Activated CD4-positive, alpha-beta T cell treated with anti-CD3 and anti-CD28 coated beads for 1 hour (primary cell): ENCODE measurements at regions not wholly inside any gene's neighbourhood (a gene's known extent, or its start where the extent isn't known, plus 50 kb on each side); places are given as distances from the start of the nearest gene placed in this dataset.
"Not testable (repeated sequence)": the region's sequence is repeated elsewhere in the genome, so short reads cannot be mapped to it uniquely, and the experiment has no call there.

Experiments used
- DNase-seq: peaks from one replicate; pipeline ENCODE4 v3.0.0-alpha.2; 2020

DNA sequence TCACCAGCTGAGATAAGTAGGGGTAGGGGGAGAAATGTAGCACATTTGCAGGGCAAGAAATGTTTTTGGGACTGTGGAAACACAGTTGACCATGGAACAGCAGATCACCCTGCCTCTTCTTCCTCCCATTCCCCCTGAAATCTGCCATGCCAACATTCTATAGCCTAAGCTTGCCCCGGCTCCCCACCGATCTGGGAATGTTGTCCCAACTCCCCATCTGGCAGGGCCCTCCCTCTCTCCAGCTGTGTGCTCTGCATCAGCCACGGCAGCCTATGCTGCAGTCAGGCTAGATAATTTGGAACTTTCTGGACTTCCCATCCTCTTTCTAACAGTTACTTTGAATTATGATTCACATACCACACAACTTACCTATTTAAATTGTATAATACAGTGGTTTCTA lies 425.1 kb upstream of the RAB6C start:
- DNase-seq = no peak

DNA sequence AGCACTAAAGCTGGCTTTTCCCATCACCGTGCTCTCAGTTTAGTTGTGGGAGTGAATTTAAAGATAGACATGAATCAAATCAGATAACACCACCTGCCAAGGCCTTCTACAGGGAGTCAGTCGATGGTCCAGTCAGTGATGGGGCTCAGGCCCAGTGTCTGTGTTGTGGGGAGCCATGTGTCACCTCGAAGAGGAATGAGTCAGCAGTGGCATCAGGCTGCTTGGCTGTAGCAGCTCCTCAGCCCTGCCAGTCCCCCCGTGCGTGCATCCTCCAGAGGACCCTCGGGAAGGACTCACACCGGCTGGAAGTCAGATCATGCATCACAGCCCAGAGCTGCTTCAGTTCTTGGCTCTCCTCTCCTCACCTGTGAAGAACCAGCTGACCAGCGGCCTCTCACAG lies 420.4 kb upstream of the RAB6C start:
- no peak for DNase-seq

DNA sequence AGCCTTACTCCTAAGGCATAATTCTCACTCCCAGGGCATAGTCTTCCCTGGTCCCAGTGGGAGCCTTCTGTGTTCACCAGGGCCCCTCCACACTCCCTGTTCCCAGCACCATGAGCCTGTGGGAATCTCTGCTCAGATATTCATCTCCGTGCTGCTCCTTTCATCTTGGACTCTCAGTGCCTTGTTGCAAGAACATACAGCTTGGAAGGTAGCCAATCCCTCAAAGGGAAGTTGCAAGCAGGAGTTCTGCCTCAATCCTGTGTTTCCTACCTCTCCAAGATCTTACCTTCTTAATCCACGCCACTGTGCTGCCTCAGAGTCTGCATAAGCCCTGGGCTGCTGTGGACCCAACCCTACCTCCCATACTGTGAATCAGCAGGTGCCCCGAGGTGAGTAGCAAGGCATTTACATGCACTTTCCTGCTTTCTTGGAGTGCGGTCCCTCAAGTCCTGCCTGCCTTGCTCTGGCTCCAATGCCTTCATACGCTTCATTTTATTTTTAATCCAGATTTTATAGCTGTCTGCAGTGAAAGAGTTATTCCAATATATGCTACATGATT lies 413.8 kb upstream of the RAB6C start:
- DNase-seq = no peak

DNA sequence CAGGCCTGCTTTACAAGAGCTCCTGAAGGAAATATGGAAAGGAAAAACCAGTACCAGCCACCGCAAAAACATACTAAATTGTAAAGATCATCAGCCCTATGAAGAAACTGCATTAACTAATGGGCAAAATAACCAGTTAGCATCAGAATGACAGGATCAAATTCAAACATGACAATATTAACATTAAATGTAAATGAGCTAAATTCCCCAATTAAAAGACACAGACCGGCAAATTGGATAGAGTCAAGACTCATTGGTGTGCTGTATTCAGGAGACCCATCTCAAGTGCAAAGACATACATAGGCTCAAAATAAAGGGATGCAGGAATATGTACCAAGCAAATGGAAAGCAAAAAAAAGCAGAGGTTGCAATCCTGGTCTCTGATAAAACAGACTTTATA lies 408.7 kb upstream of the RAB6C start:
- DNase-seq = not testable (repeated sequence)

DNA sequence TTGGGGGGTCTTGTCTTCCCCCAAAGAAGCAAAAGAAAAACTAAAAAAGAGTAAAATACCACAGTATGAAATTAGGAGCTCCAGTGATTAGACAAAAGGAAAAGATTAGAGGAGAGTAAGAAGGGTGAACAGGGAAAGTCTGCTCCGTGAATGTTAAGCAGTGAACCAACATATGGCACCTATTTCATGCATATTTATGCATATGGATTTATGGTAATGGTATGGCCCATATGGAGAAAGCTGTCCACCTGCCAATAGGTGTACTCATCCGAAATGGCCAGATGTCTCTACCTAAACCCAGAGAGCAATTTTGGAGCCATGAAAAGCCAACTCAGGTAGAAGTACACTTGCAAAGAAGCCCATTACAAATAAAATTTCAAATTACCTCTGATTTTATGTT lies 404.0 kb upstream of the RAB6C start:
- DNase-seq = no peak

DNA sequence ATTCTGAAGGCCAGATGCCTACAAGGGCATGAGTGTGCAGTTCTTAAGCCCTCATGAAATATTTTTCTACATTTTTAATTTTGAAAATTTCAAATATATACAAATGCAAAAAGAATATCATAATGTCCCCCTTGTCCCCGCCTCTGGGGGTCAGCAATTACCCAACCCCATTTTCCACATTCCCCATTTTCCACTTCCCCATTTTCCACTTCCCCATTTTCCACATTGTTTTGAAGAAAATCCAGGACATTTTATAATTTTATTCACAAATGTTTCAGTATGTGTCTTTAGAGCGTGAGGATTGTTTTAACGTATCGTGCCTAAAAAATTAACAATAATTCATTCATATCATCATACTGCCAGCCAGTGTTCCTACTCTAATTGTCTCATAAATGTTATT lies 403.6 kb upstream of the RAB6C start:
- DNase-seq = no peak

DNA sequence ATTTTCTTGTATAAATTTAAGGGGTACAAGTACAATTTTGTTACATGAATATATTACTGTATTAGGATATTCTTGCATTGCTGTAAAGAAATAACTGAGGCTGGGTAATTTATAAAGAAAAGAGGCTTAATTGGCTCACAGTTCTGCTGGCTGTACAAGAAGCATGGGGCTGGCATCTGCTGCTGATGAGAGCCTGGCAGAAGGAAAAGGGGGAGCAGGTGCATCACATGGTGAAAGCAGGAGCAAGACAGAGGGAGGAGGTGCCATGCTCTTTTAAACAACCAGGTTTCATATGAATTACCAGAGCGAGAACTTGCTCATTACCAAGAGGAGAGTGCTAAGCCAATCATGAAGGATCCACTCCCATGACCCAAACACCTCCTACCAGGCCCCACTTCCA lies 399.5 kb upstream of the RAB6C start:
- DNase-seq = no peak

DNA sequence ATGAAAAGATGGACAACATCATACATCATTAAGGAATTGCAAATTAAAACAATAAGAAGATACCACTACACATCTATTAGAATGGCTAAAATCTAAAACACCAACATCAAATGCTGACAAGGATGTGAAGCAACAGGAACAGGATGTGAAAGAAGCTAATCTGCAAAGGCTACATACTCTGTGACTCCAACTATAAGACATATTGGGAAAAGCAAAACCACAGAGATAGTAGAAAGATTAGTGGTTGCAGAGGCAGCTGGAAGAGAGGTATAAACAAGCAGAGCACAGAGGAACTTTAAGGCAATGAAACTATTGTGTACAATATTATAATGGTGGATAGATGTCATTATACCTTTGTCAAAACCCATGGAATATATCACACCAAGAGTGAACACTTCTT lies 393.7 kb upstream of the RAB6C start:
- DNase-seq = no peak

DNA sequence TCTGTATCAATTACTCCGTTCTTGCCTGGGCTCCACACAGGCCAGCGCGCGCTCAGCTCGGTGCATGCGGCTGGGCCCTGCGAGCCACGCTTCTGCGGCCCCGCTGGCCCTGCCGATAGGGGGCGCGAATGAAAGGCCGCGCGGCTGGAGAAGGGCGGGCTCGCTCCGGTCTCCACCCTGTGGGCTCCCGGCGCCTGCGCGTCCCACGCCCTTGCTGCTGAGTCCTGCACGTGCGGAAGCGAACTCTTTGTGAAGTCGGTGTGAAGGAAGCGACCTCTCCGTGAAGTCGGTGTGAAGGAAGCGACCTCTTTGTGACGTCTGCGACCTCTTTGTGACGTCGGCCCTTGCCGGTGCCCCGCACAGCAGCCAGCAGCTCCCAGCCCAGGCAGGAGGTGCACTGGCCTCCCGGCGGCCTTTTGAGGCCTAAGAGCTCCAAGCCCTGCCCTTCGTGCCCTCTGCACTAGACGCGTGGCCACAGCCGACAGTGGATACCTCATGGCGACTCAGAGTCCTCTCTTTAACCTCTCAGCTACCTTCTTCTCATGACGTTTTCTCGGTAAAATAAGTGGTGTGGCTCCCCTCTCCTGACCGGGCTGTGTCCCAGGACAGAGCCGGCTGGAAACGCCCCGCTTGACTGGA lies 391.9 kb upstream of the RAB6C start:
- no peak for DNase-seq

DNA sequence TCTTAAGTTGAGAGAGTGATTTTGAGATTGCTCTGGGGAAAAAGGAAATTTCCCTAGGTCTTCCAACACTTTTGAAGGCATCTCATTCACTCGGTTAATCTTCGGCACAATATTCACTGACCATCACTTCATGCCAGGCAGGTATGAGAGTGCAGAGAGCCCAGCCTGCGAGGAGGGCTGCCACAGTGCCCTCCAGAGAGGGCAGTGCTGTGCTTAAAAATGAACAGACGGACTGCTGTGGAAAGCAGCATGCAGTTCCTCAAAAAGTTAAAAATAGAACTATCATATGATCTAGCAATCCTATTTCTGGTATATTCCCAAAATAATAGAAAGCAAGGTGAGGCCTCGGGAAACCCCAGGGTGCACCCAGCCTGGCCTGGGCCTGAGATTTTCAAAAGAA lies 374.9 kb upstream of the RAB6C start:
- no peak for DNase-seq

DNA sequence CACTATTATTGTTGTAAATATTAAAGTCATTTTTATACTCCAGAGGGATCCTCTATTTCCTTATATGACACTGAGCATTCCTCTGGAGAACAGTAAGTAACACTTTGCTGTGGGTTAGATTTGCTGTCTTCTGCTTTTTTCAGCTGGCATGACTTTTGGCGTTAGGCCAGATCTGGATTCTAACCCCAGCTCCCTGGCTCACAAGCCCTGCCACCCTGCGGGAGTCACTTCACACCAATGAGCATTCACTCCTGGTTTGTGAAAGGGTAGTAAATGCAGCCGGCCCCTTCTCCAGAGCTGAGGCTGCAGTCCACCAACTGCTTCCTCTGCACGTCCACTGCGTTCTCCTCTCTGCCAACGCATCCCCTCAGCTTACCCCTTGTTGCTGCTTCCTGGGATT lies 373.8 kb upstream of the RAB6C start:
- no peak for DNase-seq

DNA sequence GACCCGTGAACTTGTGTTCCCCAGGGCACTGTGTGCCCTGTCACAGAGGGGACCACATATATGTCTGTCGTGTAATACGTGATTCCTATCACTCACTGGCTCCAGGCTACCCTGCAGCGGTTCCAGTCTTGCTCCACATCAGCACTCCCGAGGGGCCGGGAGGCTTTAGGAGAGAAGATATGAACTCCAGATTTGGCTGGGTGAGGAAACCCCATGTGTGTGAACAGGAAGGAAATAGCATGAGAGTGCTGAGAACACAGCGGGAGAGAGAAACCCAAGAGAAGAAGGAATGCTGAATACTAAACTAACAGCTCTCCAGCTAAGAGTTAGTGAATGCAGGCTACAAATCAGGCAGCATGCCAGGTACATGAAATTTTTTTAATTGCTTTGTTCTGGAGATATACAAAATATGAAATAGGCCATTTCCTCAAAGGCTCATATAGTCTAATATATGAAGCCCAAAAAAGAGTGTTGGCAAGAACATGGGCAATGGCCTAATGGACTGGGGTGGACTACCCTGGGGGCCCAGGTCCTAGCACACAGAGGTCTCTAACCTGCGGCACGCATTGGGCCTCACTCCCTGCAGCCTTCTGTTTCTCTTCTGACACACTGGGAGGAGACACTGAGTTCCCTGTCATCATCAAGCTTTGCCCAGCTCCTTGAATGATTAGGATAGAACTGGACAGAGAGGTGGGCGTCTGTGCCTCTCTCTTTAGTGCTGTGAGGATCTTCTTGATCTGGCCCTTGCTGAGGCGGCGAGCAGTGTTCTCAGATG lies 372.8 kb upstream of the RAB6C start:
- DNase-seq = no peak

DNA sequence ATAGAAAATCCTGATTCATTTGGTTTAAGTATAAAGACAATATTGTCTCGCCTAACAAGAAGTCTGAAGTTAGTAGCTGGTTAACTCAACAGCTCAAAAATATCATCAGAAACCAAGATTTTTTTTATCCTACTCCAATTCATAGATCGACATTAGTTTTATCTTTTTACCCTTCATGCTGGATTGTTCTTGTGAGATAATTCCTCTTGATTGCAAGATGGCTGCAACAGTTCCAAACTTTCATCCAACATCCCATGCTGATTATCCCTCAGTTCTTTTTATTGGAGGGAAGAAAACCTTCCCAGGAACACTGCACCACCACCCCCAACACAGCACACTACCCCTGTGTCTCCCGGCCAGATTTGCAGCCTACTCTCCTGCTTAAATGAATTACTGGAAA lies 370.2 kb upstream of the RAB6C start:
- DNase-seq = no peak

DNA sequence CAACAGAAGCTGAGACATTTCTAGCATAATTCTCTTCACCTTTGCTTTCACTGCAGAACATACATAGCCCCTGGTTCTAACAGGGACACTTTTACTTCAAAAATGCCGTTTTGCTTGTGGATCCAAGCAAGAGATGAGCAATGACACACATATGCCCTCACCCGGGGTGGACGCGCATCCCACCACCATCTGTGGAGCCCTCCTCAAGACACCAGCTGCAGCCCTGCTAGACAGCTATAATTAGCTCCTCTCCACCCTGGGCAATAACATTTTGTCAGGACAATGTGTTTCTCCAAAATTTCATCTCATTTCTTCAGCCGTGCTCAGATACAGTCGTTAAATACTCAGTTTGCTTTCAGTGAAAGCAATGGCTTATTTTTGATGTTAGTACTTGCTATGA lies 368.7 kb upstream of the RAB6C start:
- no peak for DNase-seq

DNA sequence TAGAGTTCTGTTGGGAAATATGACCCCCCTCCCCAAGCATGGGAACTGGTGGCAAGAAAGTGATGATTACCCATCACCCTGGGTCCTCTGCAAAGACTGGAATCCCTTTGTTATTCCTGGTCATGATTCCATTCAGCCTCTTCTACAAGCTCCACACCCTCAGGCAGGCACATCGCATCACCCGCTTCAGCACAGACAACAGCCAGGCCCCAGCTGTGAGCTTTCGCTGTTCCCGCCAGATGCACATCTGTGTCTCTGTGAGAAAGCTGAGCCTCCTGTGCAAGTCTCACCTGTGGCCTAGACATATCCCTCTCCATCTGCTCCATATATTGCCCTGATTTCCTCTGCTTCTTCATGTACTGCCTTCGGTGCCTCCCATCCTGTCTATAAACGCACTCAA lies 368.0 kb upstream of the RAB6C start:
- DNase-seq = no peak

DNA sequence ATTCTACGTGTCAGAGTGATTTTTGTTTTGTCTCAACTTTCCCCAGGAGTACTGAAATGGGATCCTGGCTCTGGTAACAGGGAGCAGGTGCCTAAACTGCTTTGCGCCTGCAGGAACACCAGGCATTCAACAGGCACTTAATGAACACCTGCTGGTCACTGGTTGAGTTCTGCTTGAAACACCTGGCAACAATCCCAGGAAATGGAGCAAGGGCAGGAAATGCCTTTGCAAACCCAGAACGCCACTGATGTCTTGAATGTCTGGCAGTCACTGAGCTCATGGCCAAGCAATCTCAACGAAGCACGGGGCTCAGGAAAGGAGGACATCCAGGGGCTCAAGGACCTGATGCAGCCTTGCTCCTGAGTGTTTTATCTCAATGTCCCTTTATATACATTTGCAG lies 360.0 kb upstream of the RAB6C start:
- DNase-seq = no peak

DNA sequence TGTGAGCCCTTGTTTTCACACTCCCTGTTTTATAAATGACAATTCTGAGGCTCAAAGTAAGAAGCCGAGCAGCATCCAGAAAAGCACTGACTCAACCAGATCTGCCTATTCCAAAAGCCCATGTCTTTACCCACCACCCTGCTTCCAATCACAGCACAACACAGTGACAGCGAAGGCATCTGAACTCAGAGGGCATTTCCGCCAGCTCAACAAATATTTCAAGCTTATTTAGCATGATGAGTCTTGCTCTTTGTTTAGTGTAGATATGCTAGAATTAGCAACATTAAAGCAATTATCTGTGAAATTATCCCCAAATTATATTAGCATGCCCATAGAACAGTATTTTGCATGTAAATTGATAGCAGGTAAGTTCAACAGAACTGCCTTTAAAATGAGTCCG lies 359.1 kb upstream of the RAB6C start:
- no peak for DNase-seq

DNA sequence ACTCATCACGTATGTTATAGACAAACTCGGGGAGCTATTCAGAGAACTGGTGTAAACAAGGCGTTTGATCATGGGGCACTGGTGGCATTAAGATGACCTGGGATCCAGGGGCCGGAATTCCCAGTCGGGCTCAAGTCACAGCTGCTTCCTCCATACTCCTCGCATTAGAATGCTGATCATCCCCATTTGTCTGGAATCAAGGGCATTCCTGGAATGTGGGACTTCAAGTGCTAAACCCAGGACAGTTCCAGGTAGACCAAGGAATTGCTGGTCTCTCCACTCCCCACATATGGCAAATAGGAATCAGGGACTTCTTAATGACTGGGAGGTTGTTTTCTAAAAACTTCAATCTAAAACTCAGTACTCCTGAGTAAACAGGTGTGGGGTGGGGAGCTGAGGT lies 355.7 kb upstream of the RAB6C start:
- no peak for DNase-seq

DNA sequence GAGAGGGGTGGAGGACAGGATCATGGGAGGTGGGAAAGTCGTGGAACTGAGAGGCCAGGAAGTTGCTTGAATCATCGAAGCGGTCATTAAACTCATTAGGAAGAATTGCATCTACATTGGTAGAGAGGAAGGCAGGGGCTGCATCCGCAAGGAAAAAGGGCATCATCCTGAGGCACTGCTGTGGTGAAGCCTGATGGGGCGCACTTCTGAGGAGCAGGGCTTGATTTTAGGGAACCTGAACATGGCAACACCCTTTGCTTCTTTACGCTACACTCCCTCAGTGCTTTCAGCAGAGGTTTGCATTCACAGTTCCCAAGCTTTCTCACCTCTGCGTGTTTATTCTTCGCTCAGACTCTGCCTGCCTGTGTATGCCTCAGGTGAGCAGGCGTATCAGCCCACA lies 352.0 kb upstream of the RAB6C start:
- DNase-seq = no peak

DNA sequence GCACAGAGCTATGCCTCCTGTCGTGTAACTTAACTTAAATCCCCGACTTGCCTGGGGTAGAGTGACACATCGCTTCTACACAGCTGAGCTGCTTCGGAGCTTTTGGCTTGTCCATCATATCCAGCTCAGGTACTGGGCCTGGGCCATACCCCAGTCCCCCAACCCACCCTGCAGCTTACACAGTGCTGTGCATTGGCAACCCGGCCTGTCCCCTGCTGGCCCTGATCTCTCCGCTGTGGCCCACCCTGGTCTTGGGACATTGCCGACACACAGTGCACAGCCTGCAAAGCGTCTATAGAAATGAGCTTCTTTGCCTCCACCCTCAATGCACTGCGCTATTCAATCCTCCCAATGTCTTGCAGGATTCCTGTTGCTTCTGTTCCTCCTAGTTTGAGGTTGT lies 342.8 kb upstream of the RAB6C start:
- DNase-seq = no peak

DNA sequence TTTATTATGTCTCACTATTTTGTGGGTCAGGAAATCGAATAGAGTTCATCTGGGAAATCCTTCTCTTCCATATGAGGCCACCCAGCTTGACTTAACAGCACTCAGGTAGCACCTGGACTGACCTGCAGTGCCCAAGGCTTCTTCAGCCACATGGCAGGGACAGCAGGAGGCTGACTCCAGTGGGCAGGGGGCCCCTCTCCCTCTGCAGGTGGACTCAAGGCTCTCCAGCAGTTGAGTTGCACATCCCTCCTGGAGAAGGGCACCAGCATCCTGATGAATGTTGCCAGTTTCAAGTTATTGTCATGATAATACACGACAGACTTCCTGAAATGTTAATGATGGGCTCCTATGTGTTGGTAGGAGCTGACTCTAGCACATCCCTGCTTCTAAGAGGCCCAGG lies 338.1 kb upstream of the RAB6C start:
- DNase-seq = no peak

DNA sequence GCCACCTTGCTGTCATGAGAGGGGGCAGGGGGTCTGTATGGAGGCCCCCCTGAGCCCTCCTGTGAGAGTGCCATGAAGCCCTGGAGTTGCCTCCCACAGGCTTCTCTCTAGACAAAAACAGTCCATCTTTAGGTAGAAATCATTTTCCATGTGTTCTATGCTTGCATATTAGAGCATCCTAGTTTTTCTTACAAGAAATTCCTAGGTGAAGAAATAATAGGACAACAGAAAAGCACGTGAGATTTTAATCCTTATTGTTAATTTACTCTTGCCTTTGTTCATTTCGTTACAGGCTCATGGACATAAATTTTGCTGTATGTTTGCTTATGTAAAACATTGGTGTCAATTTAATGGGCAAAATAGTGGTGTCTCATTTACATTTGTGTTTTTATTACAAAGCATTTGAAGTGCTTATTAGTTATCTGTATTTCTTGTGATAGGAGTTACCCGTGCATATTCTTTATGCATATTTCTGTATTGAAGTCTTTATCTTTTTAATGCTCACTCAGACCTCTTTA lies 336.9 kb upstream of the RAB6C start:
- no peak for DNase-seq

DNA sequence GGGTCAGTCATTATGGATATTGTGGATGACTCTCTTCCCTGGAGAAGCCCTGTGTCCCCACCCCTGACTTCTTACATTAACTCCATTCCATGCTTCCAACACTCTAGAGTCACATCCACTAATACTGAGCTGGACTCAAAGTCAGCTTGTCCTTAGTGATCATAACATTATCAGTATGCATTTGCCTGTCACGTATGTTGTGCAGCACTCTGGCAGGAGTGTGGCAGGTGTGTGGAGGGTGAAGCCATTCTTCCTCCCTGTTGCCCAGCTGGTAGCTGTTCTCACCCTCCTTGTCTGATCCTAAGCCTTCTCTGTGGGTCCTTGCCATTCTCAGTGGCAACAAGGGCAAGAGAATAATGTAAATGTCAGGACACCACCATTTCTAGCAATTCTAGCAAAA lies 334.1 kb upstream of the RAB6C start:
- DNase-seq = no peak

DNA sequence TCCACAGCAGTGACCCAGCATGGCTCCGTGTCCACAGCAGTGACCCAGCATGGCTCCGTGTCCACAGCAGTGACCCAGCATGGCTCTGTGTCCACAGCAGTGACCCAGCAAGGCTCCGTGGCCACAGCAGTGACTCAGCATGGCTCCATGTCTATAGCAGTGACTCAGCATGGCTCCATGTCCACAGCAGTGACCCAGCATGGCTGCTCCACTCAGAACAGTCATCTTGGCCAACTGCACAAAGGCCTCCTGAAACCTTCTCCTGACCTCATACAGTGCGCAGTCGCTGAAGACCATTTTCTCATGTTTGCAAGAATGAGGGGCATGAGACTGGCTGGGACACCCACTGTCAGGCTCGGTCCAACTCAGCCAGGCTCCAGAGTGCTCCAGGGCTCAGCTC lies 333.4 kb upstream of the RAB6C start:
- no peak for DNase-seq

DNA sequence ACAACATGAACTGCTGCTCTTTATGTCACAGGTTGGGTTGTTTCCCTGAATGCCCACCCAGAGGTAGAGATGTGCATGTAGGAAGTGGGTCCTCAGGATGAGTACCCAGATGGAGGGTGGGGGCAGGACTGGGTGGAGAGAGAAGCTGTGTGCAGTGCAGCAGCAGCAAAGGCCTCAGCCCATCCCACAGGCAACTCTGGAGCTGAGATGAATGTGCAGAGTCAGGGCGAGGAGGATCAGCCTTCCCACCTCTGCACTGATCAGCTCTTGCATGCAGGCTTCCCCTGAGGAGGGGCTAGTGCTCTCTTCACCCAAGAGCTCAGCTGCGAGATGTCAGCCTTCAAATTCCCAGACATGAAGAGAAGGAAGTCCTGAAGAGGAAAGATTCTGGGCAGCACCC lies 326.2 kb upstream of the RAB6C start:
- no peak for DNase-seq
